ENCODE measurements at regions not wholly inside any gene's neighbourhood (a gene's known extent, or its start where the extent isn't known, plus 50 kb on each side); places are given as distances from the start of the nearest gene placed in this dataset.

DNA sequence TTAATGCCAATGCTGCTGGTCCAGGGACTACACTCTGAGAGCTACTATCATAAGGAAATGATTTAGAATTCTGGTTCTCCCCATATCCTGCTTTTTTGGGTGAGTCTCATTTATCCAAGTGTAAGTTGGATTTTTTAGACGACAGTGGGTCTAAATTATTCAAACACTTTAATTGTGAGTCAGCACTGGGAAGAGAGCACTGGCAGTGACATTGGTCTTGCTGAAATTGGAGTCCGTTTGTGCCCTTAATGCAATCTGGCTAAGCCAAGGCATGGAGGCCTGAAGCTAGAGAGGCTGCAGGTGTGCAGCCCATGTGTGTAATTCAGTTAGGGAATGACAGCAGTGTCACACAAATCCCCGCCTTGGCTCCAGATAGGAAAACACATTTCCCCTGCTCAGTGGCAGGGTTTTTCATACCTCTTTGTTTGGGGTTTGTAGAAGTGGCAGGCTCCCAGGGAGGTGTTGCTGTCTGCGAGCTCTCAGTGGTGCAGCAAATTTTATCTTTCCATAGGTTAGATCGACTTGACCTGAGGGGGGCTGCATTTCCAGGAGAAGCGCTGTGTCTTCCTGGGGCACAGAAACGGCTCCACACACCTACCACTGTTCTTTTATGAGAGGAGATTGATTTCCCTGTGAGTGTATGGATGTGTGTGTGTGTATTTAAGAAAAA lies 197.7 kb downstream of the CD47 start:
- no peak for DNase-seq

- no peak for DNase-seq
Observed at GRCh38 chr3:107884719-107885460, 205.9 kb downstream of the CD47 start.

DNA sequence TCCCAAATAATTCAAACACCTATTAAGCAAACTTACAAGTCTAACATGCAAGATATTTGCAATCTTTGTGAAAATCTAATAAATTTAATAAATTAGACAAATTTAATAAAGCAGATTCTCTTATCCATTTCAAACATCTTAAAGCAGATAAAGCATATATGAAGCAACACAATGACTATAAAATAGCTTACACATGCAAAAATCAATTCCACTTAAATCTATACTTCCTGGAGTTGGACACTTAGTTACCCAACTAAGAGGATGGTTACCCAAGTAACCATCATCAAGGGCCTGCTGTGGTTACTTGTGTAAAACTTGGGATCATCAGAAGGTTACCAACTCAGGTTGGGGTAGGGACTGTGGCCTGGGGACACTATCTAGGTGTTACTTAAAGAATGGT lies 206.8 kb downstream of the CD47 start:
- no peak for DNase-seq

GRCh38 chr3:107882881-107883280 lies 207.9 kb downstream of the CD47 start:
- no peak for DNase-seq

DNA sequence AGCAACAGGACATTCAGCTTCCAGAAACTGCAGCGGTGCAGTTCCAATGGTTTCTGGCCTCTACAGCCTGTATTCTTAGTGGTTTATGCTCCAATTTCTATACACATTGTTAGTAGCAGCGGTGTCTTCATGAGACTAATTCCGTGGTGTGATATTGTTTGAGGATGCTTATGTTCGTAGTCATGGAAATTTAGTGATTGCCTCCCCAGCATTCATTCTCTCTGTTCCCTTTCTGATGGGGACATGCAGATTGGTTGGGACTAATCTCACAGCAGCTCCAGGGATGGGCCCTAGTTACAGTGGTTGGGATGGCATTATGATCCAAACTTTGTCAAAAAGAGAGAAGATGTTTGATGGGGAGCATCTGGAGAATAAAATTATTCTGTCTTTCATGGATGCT lies 208.6 kb downstream of the CD47 start:
- DNase-seq, result no peak

DNA sequence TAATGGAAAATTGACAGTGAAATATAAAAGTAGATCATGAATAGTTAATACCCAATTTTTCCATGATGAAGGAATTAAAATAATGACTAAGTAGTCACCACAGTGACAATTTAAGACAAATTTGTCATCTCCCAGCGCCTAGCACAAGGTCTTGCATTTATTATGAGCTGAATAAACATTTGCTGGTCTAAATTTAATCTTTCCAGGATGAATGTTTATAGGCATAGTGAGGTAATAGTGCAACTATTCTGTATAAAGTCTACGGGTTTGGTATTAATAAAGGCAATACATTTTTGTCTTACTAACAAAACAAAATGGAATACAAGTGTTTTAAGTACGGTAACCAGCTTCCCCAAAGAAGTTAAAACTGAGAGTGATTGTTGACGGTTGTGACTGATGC lies 209.3 kb downstream of the CD47 start:
- no peak for DNase-seq

GRCh38 chr3:107880702-107881101 lies 210.1 kb downstream of the CD47 start:
- no peak for DNase-seq

GRCh38 chr3:107877936-107878335 lies 212.9 kb downstream of the CD47 start:
- no peak for DNase-seq

DNA sequence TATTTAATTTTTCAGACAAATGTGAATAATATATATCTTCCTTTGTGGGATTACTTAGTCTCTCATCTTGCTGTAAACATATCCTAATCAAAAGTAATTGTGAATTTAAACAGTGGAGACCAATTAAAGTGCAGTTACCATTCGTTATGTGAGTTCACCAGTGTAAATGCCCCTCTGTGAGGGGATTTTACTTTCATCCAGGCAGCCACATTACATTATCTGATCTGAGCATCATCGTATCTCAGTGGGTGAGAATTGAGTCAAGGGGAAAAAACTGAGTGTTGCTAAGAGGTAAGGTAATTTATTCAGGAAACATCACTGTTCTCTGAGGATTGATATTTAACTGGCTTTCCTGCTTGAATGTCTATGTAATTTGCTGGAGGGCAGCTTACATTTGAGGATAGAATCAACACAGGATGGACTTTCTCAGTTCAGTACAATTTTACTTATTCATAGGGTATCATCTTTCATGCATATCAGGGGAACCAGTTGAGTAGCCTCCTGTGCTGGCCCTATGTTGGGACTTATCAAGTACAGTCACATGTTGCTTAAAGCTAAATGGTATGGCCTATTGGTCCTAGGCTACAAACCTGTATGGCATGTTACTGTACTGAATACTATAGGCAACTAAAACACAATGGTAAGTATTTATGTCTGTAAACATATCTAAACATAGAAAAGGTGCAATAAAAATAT lies 219.7 kb downstream of the CD47 start:
- no peak for DNase-seq

- no peak for DNase-seq
Observed at GRCh38 chr3:107870096-107870495, 220.7 kb downstream of the CD47 start.

DNA sequence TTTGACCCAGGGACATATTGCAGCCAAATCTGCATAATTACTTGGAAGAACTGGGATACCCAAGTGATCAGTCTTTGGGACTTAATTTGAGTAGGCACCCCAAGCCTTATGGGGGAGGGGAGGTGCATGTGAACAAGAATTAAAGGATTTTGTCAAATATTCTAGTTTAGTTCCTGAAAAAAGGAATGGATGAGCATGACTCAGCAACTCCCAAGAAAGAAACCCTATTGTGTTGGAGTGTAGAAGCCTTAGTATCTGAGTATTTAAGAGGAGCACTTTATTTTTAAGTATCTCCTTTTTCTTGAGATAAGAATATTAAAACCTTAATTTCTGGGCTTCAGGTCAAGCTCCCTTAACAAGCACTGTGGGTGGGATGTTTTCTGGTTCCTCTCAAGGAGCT lies 222.4 kb downstream of the CD47 start:
- DNase-seq, result no peak

- DNase-seq, result no peak
Observed at GRCh38 chr3:107861904-107862303, 228.9 kb downstream of the CD47 start.

- no peak for DNase-seq
Observed at GRCh38 chr3:107861422-107861821, 229.4 kb downstream of the CD47 start.

Measured in stimulated activated CD4-positive, alpha-beta T cell treated with anti-CD3 and anti-CD28 coated beads, Interleukin-2, amount 100 ng/mL, for 48 hours (primary cell).